ENCODE measurements at regions not wholly inside any gene's neighbourhood (a gene's known extent, or its start where the extent isn't known, plus 50 kb on each side); places are given as distances from the start of the nearest gene placed in this dataset.
"Not testable (repeated sequence)": the region's sequence is repeated elsewhere in the genome, so short reads cannot be mapped to it uniquely, and the experiment has no call there.

DNA sequence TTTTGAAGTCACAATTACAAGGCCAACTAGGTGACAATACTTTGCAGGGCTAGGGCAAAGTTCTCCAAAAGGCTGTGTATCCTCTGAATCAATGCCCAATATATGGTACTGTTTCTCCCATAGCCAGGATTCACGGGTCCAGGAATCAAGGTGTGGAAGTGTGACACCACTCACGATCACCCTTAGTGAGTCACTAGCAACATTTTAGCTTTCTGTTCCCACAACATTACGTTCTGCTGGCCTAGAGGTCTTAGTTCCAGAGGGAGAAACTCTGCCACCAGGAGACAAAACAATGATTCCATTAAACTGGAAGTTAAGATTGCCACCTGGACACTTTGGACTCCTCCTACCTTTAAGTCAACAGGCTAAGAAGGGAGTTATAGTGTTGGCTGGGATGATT is 88.5 kb upstream of the RANBP6 start:
- DNase-seq: not testable (repeated sequence)

DNA sequence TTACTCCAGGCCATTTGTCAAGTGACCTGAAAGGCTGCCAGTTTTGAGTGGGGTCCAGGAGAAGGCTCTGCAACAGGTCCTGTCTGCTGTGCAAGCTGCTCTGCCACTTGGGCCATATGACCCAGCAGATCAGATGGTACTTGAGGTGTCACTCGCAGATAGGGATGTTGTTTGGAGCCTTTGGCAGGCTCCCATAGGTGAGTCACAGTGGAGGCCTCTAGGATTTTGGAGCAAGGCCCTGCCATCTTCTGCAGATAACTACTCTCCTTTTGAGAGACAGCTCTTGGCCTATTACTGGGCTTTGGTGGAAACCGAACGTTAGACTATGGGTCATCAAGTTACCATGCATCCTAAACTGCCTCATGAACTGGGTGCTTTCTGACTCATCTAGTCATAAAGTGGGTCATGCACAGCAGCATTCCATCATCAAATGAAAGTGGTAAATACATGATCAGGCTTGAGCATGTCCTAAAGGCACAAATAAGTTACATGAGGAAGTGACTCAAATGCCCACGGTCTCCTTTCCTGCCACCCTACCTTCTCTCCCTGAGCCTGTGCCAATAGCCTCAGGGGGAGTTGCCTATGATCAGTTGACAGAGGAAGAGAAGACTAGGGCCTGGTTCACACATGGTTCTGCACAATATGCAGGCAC is 87.0 kb upstream of the RANBP6 start:
- DNase-seq: not testable (repeated sequence)

DNA sequence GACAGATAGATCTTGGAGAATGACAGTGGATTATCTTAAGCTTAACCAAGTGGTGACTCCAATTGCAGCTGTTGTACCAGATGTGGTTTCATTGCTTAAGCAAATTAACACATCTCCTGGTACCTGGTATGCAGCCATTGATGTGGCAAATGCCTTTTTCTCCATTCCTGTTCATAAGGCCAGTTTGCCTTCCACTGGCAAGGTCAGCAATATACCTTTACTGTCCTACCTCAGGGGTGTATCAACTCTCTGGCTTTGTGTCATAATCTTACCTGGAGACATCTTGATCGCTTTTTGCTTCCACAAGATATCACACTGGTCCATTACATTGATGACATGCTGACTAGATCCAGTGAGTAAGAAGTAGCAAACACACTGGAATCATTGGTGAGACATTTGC is 86.3 kb upstream of the RANBP6 start:
- not testable (repeated sequence) for DNase-seq

DNA sequence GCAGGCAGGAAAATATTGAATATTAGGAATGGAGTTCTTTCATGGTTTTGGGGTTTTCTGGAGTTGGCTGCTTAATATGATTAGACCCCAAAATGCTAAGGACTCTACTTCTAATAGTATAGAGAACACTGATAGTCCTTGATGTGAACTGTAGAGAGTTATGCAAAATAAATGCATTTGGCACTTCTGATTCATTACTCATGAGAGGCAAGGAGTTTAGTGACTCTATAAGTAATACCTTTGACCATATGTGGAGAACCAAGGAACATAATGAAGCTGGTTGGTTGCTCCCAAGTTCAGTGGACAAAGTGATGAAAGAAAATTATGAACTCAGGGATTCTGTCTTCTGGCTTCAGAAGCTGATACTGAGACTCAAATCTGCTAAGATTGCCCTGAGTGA is 83.9 kb upstream of the RANBP6 start:
- DNase-seq: not testable (repeated sequence)

DNA sequence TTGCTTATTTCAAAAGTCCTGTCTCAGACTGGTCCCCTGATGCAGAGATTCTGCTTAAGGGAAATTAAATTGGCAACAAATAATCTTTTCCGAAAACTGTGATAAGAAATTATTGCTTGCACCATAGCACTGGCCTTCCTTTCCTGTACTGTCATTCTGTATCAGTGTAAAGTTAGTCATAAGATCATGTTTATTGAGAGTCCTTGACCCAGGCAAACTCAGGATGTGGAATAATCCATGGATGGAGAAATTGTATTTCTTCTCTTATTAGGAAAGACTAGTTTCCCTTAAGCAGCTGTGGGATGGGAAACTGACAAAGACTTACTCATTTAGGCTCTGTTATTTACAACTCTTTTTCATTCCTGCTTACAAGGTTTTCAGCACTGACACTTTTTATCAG is 83.0 kb upstream of the RANBP6 start:
- DNase-seq: no peak

DNA sequence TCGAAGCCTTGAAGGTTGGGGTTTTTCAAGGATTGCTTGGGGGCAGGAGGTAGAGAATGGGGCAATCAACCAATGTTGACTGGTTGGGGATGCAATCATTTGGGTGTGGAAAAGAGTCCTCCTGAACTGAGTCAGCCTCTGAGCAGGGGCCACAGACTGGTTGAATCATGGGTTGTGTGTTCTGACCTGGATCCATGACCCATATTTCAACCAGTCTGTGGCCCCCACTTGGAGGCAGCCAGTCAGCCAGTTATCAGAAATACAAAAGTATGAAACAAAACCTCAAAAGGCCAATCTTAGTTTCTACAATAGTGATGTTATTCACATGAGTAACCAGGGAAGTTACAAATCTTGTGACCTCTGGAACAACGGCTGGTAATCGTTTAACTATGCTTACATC is 81.4 kb upstream of the RANBP6 start:
- no peak for DNase-seq

DNA sequence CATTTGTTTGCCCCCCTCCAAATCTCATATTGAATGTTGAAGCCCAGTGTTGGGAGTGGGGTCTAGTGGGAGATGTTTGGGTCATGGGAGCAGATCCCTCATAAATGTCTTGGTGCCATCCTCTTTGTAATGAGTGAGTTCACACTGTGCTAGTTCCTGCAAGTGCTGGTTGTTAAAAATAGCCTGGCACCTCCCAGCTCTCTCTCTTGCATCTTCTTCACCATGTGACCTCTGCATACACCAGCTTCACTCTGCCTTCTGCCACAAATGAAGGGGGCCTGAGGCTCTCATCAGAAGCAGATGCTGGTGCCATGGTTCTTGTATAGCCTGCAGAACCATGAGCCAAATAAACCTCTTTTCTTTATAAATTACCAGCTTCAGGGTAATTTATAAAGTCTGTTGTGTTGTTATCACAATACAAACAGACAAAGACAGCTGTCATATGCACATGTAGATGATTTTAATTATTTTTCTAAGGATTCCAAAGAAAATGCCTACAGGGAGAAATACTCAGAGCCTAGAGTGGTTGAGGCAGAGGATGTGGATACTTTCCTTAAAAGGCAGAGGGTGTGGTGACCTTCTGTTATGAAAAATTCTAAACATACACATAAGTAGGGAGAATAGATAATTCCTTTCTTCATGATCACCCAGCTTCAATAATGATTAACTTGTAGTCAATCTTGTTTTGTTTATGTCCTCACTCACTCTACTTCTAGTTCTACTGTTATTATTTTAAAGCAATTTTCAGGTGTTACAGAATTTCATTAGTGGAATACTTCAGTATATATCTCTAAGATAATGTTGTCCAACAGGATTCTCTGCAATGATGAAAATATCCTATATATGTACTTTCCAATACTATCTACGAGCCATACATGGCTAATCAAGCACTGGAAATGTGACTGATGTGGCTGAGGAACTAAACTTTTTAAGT is 75.1 kb upstream of the RANBP6 start:
- DNase-seq: no peak

DNA sequence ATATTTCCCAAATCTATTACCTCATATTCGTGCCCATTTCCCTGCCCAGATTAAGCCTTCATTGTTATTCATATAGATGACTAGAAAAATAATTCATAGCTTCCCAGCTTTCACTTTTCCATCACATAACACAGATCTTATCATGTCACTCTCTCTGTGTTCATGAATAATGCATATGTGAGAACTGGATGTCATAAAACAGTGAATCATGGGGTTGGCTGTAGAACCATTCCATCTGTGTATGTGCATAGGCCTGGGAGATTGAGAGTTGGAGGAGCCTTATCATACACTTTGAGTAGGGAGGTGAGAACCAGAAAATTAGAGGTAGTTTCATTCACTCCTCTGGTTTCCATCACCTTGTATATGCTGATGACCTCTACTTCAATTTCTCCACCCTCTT is 73.9 kb upstream of the RANBP6 start:
- DNase-seq: no peak

DNA sequence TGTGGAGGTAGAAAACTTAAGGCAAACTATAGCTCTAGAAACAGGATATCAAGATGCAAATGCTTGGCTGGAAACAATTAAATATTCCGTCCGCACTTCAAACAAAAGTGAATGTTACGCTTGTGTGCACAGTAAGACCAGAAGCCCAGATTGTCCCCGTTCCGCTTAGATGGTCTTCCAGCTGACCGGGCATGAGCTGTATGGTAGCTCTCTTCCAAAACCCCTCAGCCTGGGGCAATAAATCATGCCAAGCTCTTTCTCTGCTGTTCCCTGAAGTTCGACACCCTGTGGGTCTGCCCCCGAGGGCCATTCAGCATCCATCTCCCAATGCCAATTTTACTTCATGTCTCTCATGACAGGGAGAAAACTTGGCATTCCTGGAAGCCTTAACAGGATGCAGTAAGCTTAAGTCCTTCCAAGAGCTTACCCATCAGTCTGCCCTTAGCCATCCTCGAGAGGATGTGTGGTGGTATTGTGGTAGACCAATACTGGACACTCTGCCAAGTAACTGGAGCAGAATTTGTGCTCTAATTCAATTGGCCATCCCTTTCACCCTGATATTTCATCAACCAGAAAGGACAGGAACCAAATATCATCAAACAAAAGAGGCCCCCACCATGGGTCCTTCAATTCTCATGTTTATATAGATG is 70.7 kb upstream of the RANBP6 start:
- no peak for DNase-seq

DNA sequence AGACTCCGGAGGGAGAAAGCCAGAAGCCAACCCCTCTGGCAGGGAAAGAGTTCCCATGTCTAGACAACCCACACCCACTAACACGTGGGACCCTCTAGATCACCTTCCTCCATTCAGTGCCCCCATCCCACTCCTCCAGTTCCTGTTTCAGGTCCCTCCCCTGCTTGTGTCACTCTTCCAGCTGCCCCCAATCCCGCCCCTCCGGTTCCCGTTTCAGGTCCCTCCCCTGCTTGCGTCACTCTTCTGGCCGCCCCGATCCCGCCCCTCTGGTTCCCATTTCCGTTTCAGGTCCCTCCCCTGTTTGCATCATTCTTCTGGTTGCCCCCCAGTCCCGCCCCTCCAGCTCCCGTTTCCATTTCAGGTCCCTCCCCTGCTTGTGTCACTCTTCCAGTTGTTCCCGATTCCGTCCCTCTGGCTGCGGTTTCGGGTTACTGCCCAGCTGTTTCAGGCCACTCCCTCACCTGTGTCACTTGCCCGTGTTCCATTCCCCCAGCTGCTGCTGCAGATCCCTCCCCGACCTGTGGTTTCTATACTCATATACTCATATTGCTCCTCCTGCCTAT is 64.8 kb upstream of the RANBP6 start:
- peak; percentile 69 for DNase-seq

DNA sequence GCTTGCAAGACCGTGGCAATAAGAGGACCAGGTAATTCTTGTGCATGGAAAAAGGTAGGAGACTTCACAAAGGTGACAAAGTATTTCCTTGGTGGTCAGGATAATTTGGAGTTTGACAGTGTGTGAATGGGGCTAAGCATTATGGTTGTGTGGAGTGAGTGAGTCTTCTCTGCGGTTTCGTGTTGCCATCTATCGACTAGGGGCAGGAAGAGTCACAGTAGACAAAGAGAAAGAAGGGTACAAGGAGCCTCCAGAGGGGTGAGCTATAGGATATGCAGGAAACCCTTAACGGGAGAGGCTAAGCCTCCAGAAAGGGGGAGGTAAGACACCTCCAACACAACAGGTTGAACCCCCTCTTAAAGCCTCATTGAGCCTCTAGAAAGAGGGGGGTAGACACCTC is 64.0 kb upstream of the RANBP6 start:
- no peak for DNase-seq

DNA sequence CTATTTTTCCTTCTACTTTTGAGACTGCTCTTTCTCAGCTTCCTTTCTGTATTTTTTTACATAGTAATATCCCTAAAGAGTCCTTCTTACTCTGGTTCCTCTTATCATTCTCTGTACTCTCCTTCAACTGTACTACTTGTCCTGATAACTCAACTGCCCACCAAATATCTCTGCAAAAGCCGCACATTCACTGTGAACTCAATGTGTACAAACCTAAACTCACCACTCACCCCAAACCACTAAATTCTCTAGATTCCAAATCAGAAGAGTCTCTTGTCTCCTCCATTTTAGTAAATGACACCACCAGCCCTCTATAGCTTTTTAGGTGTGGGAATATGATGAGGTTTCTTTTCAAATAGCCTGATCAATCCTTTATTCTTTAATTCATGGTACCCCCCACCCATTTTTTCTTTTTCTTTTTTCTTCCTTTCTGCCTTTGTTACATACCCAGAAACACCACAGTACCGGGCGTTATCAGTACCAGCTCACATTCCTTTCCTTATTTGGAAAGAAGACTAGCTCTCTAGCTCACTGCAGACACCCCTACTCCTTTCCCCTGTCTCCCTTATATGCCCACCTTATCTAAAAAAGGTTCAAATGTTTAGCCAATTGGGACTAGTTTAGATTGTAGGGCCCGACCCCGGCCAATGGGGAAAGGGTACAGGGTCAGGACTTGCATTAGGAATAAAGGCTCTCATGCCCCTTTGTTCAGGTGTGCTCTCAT is 63.1 kb upstream of the RANBP6 start:
- DNase-seq: no peak

DNA sequence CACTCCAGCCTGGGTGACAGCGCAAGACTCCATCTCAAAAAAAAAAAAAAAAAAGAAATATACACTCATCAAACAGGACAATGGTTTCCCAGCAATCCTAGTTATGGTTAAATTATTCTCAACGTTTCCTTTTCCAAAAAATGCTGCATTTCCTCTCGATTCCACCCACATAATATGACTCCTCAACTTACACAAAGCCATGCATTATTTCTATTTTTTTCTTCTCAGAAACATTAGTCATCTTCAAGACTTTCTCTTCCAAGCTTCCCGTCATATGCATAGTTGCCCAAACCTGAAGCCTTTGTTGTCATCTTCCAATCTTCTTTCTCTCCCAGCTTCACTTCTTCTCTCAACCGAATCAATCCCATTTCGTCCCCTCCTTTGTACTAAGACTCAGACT is 61.4 kb upstream of the RANBP6 start:
- no peak for DNase-seq

DNA sequence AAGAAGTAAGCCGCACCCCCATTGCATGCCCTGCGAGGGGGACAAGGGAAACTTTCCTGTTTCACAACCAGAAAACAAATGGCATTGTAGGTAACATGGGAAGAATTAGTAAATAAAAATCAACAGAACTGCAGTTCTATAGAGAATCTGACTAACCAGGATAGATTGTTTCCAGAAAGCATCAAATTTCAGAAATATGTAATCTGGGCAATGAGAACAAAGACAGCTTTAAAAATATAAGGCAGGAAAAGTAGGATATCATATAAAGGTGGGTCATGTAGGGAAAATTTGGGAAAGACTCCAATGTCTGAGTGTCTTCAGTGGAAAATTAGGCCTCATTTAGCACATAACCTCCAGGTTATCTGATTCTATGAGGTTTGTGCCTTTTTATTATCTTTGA is 58.3 kb upstream of the RANBP6 start:
- no peak for DNase-seq

DNA sequence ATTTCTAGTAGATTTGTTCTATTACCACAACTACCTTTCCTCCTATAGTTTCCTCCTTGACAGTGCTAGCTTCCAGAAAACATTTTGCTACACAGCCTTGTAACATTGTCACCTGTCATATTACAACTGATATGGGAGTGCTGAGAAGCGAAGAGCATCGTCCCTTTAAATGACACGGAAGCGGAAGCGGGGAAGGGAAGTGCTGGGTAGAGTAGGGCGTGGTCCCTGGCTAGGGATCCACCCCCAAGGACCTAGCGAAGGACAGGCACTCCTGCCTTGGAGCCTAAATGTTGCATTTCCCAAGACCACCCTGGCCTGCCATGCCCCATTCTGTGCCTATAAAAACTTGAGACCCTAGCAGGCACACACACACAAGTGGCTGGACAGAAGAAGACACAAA is 57.4 kb upstream of the RANBP6 start:
- DNase-seq: no peak

DNA sequence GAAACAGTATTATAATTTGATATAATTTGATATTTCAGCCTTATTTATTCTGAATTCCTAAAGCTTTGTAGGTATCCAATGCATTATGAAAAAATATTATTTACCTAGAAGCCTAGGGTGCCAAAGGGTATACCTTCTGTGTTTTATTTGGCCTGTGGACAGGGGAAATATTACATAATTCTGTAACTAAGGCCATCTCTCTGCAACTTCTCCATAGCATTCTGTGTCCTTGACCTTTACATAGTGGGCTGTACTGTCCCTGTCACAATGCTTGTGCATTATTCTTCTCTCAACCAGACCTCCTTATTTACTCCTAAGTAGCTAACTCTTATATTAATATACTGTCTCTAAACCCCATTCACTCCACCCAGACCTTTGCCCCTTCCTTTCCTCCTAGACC is 57.0 kb upstream of the RANBP6 start:
- no peak for DNase-seq

DNA sequence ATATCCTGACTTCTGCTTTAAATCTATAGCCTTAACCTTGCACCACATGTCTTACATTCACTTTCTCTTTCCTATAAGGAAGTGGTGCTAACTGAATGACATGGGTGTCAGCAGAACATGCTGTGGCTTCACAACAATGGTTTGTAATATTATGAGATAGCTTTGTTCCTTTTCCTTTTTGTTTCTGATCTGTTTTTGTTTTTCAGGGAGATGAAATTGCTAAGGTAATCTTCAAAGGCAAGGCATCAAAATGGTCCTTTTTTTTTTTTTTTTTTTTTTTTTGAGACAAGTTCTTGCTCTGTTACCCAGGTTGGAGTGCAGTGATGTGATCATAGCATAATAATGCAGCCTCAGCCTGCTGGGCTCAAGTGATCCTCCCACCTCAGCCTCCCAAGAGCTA is 53.6 kb upstream of the RANBP6 start:
- DNase-seq: no peak

DNA sequence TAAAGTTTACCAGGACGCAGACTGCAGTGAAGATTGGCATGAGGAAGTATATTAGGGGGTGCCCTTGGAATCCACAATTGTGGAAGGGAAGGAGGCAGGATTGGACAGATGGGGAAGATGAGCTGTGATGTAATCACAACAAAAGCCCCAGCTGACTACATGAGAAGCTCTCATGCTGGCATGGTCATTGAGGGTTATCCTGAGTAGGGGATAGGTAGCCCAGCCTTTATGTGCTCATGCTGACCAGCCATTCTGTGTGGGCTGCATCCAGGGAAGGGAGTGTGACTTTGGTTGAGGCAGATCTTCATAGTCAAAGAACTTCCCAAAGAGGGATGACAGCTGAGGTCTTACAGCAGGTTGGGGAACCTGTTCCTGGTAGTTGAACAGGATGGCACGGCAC is 52.0 kb upstream of the RANBP6 start:
- DNase-seq: no peak
